B cell (primary cell): ENCODE measurements at regions not wholly inside any gene's neighbourhood (a gene's known extent, or its start where the extent isn't known, plus 50 kb on each side); places are given as distances from the start of the nearest gene placed in this dataset.

Experiments
- CTCF ChIP-seq: fragments of 200-600 bp; IDR thresholded peaks from one replicate; pipeline ENCODE4 v1.8.0; 2022; ENCODE audit warnings: antibody characterized with exemption, mild to moderate bottlenecking
- EZH2 ChIP-seq: IDR thresholded peaks from 2 replicates; pipeline ENCODE4 v1.6.1; 2012; ENCODE audit warnings: borderline replicate concordance, low read depth, mild to moderate bottlenecking, moderate library complexity, low read length; ENCODE audit not compliant: insufficient read depth, poor library complexity, severe bottlenecking

GRCh38 chr6:47363736-47364135, 54.0 kb upstream of the TNFRSF21 start:
- TF ChIP-seq CTCF = no peak
- no peak for TF ChIP-seq EZH2
